ENCODE measurements at regions not wholly inside any gene's neighbourhood (a gene's known extent, or its start where the extent isn't known, plus 50 kb on each side); places are given as distances from the start of the nearest gene placed in this dataset.

DNA sequence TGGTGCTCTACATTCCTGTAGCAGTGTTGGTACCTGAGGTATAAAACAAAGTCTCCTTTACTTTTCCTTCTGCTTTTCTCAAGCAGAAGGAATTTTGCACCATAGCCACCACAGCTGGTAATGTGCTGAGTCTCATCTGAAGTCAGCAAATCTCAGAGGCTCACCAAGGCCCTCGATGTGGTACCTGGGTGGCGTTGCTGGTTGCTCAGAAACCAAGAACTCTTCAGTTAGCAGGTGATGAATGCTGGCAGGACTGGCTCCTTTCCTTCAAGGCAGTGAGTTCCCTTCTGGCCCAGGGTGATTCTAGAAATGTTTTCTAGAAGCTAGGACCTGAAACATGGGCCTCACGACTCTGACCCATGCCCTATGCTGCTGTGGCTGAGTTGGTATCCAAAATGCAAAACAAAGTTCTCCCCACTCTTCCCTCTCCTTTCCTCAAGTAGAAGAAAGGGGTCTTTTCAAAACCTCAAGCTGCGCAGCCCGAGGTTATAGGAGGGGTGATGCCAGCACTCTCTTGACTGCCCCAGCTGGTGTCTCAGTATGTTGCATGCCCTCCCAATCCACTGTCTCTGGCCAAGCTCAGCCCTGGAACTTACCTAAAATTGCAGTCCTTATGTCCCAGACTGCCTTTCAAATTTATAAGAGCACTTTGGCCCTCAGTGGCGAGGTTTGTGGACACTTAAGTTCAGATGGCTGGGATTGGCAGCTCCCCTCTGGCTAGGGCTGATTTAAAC, 592.3 kb downstream of the FRK start:
- H3K9me3 ChIP-seq (ENCODE audit: severe bottlenecking) = no peaks in the 10 kb centered on the region
- no peaks in the 10 kb centered on the region for H3K27me3 ChIP-seq (ENCODE audit: insufficient read depth, low read depth, severe bottlenecking)
- no peak overlapping the region for H3K27ac ChIP-seq

DNA sequence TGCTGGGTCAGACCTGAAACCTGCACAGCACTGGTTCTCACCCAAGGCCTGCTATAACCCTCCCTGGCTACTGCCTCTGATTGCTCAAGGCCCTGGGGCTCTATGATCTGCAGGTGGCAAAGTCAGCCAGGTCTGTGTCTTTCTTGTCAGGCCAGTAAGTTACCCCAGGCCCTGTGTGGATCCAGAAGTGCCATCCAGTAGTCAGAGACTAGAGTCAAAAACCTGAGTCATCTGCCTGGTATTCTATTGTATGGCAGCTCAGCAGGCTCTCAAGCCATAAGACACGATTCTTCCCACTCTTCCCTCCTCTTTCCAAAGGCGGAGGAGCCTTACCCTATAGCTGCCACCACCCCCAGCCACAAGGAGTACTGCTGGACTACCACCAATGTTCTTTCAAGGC, 593.0 kb downstream of the FRK start:
- Histone ChIP-seq H3K27me3 (ENCODE audit: insufficient read depth, low read depth, severe bottlenecking) (no peaks in the 10 kb centered on the region), H3K36me3 (no peaks in the 10 kb centered on the region), H3K27ac (no peak overlapping the region), H3K9me3 (ENCODE audit: severe bottlenecking) (no peaks in the 10 kb centered on the region), H3K4me3 (ENCODE audit: low read depth, low read length) (no peak overlapping the region)
- TF ChIP-seq, protein P1, sequence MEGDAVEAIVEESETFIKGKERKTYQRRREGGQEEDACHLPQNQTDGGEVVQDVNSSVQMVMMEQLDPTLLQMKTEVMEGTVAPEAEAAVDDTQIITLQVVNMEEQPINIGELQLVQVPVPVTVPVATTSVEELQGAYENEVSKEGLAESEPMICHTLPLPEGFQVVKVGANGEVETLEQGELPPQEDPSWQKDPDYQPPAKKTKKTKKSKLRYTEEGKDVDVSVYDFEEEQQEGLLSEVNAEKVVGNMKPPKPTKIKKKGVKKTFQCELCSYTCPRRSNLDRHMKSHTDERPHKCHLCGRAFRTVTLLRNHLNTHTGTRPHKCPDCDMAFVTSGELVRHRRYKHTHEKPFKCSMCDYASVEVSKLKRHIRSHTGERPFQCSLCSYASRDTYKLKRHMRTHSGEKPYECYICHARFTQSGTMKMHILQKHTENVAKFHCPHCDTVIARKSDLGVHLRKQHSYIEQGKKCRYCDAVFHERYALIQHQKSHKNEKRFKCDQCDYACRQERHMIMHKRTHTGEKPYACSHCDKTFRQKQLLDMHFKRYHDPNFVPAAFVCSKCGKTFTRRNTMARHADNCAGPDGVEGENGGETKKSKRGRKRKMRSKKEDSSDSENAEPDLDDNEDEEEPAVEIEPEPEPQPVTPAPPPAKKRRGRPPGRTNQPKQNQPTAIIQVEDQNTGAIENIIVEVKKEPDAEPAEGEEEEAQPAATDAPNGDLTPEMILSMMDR (IDR thresholded peaks at IDR 0.05; ENCODE audit: low read depth, low read length) = no peak
- no peak for DNase-seq

More for the DNA sequence above, 592.3 kb downstream of the FRK start:
- DNase-seq = no peak
- TF ChIP-seq, protein P1 (IDR thresholded peaks at IDR 0.05; ENCODE audit: low read depth, low read length) = no peak
- Histone ChIP-seq H3K4me3 (ENCODE audit: low read depth, low read length) (no peak overlapping the region), H3K36me3 (no peaks in the 10 kb centered on the region)

DNA sequence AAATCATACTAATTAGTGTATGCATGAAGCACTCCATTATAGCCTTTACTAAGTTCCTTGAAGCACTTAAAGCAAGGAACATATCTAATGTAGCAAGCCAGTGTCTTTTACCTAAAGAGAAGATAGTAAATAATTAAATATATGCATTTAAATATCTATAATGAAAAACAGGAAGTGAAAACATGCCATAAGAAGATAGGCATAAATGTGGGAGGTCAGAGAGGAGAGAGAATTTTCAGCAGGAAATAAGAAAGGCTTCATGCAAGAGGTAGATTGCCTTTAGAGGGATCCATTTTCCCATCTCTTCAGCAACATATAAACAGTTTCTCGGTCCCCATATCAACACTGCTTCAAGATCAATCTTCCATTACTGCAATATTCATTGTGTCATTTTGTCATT, 599.8 kb downstream of the FRK start:
- Histone ChIP-seq H3K27me3 (ENCODE audit: insufficient read depth, low read depth, severe bottlenecking) (no peaks in the 10 kb centered on the region), H3K9me3 (ENCODE audit: severe bottlenecking) (no peaks in the 10 kb centered on the region), H3K4me3 (ENCODE audit: low read depth, low read length) (no peak overlapping the region), H3K27ac (no peak overlapping the region), H3K36me3 (no peaks in the 10 kb centered on the region)
- DNase-seq = no peak
- TF ChIP-seq, protein P1 (IDR thresholded peaks at IDR 0.05; ENCODE audit: low read depth, low read length) = no peak

DNA sequence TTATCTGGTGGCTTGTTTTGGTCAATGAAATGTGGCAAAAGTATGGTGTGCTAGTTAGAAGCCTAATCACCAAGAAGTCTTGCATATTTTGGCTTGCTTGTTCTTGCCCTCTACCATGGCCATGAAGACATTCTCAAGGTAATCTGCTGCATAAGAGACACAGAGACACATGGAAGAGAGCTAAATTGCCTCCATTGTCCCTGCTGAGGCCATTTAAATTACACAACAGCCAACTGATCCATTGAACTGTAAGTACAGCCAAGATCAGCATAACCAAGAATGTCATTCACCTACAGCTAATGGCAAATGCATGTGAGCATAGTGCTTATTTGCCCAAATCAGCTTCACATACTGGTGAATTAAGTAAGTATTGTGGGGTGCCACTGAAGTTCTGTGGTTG, 603.8 kb downstream of the FRK start:
- Histone ChIP-seq H3K27me3 (ENCODE audit: insufficient read depth, low read depth, severe bottlenecking) (no peaks in the 10 kb centered on the region), H3K9me3 (ENCODE audit: severe bottlenecking) (no peaks in the 10 kb centered on the region), H3K27ac (no peak overlapping the region), H3K4me3 (ENCODE audit: low read depth, low read length) (no peak overlapping the region), H3K36me3 (no peaks in the 10 kb centered on the region)
- no peak for DNase-seq
- TF ChIP-seq, protein P1 (IDR thresholded peaks at IDR 0.05; ENCODE audit: low read depth, low read length) = no peak

DNA sequence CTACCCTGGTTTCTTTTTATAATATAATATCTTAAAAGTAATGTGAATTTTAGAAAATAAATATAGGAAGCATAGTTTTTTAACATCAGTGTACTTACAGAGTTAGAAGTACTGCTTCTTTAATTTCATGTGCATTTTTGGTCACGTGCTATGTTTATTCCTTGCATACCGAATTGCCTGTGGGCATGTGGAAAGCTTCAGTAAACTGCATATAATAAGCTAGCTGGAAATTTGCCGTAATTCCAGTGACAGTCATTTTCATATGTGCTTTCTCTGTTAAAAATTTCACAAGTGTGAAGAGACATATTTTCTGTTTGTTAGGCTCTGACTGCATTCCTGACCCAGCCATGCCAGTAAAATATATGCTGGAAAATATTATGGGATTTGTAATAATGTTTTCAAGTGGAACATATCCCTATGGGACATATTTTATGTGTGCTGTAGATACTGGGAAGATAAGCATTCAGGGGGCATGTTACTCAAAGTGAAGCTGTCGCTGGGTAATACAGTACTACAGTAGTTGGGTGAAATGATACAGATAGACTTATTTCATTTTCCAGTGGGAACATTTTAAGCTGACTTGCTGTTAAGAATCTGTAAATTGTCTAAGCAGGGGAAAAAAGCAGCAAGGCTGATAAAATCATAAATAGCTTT, 616.7 kb downstream of the FRK start:
- Histone ChIP-seq H3K27ac (no peak overlapping the region), H3K36me3 (no peaks in the 10 kb centered on the region), H3K4me3 (ENCODE audit: low read depth, low read length) (no peak overlapping the region), H3K9me3 (ENCODE audit: severe bottlenecking) (no peaks in the 10 kb centered on the region), H3K27me3 (ENCODE audit: insufficient read depth, low read depth, severe bottlenecking) (no peaks in the 10 kb centered on the region)
- no peak for DNase-seq
- TF ChIP-seq, protein P1 (IDR thresholded peaks at IDR 0.05; ENCODE audit: low read depth, low read length) = no peak

All from WERI-Rb-1 (cell line).